HG02938 (cell line): ENCODE measurements at regions not wholly inside any gene's neighbourhood (a gene's known extent, or its start where the extent isn't known, plus 50 kb on each side); places are given as distances from the start of the nearest gene placed in this dataset.

Experiments
- ATAC-seq: cut with Tn5 transposase; IDR thresholded peaks from one replicate; pipeline ENCODE4 v1.9.1; 2021; ENCODE audit warnings: mild to moderate bottlenecking, moderate library complexity; ENCODE audit not compliant: unreplicated experiment

DNA sequence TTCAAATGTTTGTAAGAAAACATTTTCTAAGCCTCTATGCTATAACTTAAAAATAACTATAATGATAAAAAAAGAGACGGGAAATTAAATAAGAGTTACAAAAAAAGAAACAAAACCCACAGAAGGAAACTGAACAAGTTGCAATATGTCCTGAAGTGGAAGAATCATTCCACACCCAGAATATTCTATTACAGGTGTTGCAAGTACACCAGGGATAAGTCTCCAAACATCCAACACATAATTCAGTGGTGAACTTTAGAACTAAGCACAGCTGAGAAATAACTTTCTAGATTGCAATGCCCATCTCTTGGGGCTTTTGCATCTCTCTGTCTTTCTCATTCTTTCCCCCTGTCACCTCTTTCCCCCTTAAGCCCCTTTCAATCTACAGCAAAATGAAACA, 325.2 kb downstream of the BRINP1 start:
- no peak for ATAC-seq

DNA sequence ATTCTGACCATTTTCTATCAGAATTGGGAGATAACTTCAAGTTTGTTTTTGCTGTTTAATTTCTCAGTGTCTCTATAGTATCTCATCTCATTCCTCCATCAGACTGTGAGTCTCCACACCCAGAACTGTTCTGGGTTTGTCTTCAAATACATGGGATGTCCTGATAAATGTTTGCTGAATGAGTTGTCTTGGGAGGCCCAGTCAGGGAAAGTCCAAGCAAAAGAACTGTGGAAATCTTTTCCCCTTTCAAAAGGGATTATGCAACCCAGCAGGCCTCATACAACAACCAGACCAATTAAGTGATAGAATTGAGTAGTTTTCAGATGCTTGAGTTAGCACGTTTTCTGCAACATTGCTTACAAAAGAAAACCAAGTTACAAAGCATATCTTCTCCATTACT, 324.4 kb downstream of the BRINP1 start:
- ATAC-seq: no peak

DNA sequence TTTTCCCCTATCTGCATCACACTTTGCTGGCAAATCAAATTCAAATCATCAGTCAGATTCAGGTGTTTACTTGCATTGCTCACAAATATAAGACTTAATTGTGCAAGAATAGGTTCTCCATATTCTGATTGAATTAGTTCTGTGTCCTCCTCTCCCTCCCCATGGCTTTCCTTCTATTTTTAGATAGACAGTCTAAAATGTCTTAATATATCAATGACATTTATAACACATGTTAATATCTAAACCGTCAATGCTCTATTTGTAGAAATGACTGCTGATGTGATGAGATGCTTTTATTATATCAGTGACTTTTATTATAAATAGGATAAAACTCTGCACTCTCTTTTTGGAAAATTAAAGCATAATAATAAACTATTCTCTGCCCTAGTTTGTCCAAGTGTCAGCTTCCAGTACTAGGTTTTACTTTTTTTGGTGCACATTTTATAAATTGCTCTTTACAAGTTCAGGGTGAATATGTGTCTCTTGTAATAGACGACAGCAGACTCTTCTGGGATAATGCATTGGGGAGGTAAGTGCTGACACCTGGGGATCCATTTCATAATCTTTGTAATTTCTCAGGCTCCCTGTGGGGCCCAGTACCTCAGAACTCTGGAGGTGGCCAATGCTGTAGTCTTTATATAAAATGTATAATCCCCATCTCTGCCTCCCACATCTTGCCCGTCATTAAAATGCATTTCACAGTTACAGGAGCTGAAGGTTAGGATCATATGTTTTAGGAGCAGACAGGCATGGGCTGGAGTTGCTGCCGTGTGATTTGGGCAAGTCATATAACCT, 321.5 kb downstream of the BRINP1 start:
- ATAC-seq: no peak

DNA sequence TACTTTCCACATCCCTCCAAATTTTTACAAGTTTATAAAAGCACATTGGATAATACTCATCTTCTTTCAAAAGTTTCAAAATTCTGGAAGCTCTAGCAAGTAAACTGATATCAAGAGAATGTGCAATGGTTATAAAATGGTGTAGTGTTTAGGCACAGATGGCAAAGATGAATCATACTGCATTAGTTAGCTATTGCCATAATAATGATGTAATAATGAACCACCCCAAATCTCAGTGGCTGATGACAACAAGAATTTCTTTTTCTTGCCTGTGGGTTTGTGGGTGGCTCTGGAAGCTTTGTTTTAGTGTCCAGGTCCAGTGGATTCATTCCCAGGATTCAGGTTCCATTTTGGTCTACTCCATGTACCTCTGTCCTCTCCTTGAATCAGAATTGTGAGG, 319.0 kb downstream of the BRINP1 start:
- ATAC-seq: no peak

DNA sequence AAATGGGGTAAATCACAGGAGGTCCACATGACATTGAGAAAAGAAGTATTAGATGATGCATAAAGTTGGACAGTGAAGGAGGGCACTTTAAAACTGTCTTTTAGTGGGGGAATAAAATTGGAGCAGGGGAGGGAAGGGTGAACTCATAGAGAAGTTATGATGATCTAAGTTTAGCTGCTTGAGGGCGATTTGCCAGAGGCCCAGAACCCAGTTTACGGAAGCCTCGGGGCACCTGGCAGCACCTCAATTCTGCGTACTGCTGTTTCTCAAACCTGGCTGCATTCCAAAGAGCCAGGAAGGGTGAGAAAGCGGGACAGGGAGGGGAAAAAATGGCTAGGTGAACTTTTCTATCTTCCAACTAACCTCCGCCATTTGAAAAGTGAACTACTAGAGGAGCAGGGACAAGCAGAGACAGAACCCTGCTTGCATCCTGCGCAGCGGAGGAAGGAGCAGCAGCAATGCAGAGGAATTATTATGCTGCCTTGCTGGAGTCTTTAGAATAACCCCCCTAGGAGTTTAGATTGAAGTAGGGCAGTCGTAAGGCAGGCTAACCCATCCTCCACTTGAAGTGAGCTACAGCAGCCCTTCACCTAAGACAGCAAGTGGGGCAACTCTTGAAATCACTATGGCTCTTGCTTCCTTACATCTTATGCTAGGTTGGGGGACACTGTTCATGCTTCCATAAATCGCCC, 316.8 kb downstream of the BRINP1 start:
- ATAC-seq: no peak

DNA sequence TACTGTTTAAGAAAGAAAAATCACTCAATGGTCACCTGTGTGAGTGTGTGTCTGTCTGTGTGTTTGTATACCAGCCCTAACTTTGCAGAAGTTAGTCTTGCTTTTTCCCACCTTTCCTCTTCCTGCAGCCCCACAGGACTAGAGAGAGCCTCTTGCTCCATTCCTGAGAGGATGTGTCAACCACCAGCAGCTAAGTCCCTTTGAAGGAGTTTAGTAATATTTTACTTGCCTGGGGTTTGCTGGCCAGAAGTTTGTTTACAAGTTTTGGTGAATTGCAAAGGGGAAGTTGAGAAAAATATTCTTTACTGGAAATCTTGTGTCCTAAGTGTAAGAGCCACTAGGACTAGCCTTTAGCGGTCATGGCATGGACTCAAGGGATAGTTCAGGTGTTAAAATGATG, 316.2 kb downstream of the BRINP1 start:
- no peak for ATAC-seq

DNA sequence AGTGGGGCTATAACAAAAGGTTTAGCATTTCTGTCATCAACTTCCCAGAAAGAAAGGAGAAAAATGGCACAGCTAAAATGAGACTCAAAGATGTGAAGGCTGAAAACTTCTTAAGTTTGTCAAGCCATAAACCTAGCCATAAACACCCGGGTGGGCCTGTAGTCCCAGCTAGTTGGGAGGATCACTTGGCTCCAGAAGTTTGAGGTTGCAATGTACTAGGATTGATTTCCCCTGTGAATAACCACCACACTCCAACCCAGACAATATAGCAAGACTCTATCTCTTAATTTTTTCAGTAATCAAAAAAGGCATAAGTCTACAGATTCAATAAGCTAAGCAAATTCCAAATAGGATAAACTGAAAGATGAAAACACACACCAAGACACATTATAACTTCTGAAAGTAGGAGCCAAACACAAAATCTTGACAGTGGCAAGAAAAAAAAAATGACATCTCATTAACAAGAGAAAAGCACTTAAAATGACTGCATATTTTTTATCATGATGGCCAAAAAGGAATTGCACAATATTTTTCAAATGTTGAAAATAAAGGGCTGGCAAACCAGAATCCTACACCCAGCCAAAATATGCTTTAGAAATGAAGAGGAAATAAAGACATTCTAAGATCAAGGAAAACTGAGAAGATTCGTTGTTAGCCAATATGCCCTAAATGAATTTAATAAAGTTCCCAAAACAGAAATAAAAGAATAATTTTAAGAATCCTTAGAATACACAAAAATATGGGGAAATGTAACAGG, 308.4 kb downstream of the BRINP1 start:
- ATAC-seq: no peak

DNA sequence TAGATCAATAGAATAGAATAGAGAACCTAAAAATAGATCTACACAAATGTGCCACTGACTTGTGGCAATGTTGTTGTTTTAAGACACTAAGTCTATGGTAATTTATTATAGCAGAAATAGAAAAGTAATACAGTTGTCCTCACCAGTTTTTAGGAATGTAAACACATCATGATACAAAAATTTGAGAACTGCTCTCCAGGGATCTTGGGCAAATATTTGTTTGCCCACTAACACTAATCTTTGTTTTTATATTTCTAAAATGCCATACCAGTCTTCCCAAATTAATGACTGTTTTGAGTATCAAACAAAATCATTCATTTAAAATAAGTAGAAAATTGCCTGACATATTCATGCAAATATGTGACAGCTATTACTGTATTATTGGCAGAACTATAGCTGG, 297.6 kb downstream of the BRINP1 start:
- ATAC-seq: no peak

DNA sequence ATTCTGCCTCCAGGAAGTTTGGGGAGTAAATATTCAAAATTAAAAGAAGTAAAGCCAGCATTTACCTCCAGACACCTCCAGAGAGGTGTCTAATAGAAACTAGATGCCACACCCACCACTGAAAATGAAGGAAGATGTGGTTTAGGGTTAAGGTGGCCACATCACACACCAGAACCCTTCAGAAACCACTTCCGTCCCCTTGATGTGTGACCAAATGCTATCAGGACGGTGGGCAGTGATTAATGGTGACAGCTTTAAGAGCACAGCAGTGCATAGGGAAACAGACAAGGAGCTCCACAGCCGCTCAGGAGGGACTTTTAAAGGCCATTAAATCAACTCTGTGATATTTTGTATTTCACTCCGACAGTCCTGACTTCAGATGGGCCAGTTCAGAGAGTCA, 295.2 kb downstream of the BRINP1 start:
- no peak for ATAC-seq

DNA sequence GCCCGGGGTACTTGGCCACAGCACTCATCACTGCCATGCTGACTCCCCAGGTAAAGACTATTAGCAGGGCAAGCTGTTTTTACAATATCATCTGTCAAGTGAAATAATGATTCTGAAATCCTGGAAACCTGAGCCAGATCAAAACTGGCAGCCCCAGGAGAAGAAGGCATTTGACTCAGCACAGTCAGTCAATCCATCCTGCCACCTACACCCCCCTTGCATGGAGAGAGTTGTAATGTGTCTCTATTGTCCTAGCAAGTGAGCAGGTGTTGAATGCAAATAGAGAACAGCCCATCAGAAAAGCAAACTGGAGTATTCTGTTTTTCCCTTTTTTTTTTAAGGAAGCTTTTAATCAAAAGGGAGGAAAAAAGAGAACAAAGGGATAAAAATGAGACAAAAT, 291.2 kb downstream of the BRINP1 start:
- no peak for ATAC-seq

DNA sequence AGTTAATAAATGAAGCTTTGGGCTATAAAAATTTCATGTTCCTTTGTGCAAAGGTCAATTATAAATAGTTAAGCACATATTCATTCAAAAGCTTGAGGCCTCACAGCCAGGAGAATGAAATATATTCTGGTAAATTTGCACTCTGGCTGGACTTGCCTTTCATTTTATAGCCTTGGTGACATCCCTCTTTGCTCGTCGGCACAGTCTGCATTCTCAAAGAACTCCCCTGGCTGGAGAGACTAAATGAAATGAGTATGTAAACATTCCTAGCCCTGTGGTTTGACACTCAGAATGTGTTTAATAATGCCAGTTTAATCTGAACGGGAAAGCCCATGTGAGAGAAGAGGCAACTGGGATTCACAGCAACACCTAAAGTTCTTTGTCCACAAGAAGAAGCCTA, 285.6 kb downstream of the BRINP1 start:
- ATAC-seq: no peak

DNA sequence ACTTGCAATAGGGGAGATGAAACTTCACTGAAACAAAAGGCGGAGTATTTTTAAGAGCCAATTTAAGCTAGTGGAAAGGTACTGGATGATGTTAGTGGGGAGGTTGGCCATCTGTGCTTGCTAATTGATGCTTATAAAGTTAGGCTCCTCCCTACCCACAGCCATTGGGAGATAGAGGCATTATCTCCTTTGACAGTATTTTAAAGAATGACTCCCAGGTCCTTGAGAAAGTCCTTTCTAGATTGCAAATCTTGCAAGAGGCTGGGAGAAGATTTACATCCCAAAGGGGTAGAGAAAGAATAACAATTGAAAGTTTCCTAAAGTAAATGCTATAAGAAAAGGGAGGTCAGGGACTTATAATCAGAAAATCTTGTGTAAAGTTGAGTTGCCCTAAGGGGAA, 282.6 kb downstream of the BRINP1 start:
- ATAC-seq: no peak

DNA sequence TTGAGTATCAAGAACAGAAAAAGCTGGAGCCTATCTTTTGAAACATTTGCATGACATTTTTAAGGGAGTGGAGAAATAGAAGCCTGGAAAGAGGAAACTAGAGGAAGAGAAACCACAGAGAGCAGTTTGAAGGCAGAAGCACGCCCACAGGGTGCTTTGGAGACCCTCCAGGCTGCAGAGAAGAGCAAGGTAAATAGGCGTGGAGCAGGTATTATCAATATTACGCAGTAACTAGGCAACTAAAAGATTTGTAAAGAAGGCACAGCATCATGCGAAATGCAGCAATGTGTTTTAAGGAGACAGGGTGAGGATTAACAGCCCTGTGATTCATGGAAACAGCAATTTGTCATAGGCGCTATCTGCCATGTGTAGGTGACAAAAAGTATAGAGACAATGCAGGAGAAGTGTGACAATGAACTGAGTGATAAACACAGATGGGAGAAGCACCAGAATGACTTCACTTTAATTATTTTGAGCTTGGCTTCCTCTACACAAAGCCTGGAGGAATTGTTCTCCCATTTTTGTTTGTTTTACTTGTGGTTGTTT, 281.2 kb downstream of the BRINP1 start:
- no peak for ATAC-seq

DNA sequence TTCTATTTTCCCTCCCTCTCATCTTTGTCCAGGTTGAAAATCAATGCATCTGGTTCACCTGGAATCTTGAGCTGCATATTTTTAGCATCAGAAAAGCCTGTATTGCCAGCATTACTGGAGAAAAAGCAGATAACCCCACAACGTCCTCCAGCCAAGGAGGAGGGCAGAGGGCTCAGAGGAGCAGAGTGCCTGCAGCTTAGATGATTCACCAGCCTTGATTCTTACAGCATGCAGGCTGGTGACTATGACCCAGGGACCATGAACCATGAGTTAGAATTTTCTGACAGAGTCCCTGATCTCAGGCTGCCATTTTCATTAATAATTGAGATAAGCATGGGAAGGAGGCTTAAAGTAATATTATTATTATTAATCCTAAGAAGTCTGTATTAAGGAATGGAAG, 278.2 kb downstream of the BRINP1 start:
- no peak for ATAC-seq

DNA sequence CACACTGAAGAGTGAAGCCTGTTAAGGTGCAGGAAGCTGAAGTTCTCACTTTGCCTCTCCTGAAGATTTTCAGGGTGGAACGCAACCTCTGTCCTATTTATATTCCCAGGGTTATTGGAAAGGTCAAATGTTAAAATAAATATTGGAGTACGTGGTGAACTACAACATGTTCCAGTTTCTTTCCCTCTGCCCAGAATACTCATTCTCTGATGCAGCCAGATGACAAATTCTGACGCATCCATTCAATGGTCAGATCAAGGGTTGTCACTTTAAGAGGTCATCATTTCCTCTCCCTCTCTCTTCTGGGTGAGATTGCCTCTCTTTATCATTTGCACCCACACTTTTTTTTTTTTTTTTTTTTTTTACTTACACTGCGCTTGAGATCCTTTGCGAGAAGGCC, 277.1 kb downstream of the BRINP1 start:
- no peak for ATAC-seq

DNA sequence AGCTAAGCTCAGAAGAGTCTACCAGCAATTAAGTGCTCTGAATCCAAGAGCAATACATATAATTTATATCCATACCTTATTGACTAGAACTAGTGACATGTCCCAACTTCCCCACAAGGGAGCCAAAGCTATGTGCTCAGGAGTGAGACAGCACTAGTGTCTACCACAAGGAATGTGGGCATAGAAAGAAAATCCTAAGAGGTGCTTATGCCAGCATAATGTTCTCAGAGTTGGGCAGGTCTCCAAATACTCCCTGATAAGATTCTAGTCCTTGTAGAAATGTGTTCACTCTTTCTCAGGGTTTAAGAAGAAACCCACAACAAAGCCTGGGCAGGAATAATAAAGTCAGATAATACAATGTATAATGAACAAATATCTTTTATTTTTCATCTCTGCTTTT, 275.1 kb downstream of the BRINP1 start:
- no peak for ATAC-seq

DNA sequence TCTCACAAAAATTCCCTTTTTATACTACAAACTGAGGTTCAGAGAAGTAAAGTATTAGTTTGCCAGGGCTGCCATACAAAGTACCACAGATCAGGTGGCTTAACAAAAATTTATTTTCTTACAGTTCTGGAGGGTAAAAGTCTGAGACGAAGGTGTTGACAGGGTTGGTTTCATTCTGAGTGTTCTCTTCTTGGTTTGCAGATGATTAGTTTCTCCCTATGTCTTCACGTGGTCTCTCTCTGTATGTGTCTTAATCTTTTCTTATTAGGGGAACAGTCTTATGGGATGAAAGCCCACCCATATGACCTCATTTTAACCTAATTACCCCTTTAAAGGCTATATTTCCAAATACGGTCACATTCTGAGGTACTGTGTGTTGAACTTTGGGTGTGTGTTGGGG, 274.2 kb downstream of the BRINP1 start:
- no peak for ATAC-seq

DNA sequence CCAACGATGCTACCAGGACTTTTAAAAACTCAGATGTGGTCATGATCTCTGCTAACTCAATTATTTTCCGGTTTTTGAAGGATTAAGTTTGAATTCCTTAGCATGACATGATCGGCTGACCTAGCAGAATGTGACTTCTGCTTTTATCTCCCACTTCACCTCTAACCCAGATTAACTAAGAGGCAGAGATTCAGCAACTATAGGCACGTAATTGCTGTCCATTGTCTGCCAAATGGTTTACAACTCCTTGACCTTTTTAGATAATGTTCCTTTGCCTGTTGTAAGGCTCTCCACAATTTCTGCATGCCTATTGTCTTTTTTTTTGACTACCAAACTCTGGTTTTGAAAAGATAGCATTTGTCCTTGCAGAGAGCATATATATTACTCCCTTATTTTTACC, 268.2 kb downstream of the BRINP1 start:
- ATAC-seq: no peak

DNA sequence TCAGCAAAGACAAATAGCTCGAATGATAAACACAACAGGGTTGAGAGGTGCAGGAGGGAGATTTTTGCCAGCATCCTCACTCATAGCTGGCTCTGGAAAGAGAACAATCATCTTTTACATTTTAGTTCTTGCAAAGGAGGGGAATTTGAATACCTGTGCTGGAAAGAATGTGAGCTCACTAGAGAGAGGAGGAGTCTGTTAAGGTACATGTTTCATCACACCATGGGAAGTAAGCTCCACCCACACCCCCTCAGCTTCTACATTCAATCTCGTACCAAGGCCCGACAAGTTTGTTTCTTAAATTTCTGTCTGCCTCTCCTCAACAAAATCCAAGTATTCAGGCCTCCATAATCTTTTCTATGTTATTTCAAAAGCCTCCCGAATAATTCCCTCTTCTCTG, 254.6 kb downstream of the BRINP1 start:
- no peak for ATAC-seq
